ENCODE measurements at regions not wholly inside any gene's neighbourhood (a gene's known extent, or its start where the extent isn't known, plus 50 kb on each side); places are given as distances from the start of the nearest gene placed in this dataset.

GRCh38 chr3:67940210-67940952, 286.0 kb upstream of the SUCLG2 start:
- H2BK120ac ChIP-seq (replicated peaks; ENCODE audit: low read depth, low read length), result no peak overlapping the region
- no peak overlapping the region for H4K8ac ChIP-seq (ENCODE audit: extremely low read depth, insufficient read depth, low read length)
- H3K79me1 ChIP-seq (ENCODE audit: low read depth, low read length), result no peaks in the 10 kb centered on the region
- no peak overlapping the region for H2AFZ ChIP-seq (ENCODE audit: low read length)
- H2AK5ac ChIP-seq (ENCODE audit: low read depth, low read length), result no peak overlapping the region
- H3K18ac ChIP-seq (ENCODE audit: extremely low read depth, low read length), result no peak overlapping the region
- no peak overlapping the region for H4K5ac ChIP-seq (ENCODE audit: insufficient read length, low read depth, low read length)
- CTCF ChIA-PET (ENCODE audit: partially characterized antibody), result interaction anchor here (1.5 to 2.0 kb wide), 2 partner anchors 8 to 17 kb away, joined by 5 to 6 read pairs; no protein-coding TSS in a partner anchor
- H4K20me1 ChIP-seq (replicated peaks in 1 of 2; ENCODE audit: control insufficient read depth in 1 of 2, insufficient read depth in 2 of 2, low read length in 2 of 2), result no peaks in the 10 kb centered on the region
- no peak for DNase-seq (ENCODE audit: low read depth in 1 of 2, low spot score in 2 of 2)
- H3K79me2 ChIP-seq (ENCODE audit: control insufficient read depth in 1 of 2, insufficient read depth in 2 of 2, low read length in 2 of 2), result no peaks in the 10 kb centered on the region
- H3K27me3 ChIP-seq (replicated peaks in 1 of 4; ENCODE audit: control insufficient read depth in 3 of 4, extremely low read depth in 1 of 4, insufficient read depth in 3 of 4, low read length in 3 of 4), result no peaks in the 10 kb centered on the region
- H3K9me3 ChIP-seq (ENCODE audit: insufficient read depth in 2 of 2, low read depth in 1 of 2, low read length in 1 of 2), result 0 out of 4 replicates have a peak, but pooled peaks cover 0 to 4% of the 10 kb centered on the region in 2 experiments
- TF ChIP-seq ASH2L (IDR thresholded peaks at IDR 0.05; ENCODE audit: low read length) (no peak), YY1 (IDR thresholded peaks at IDR 0.05; ENCODE audit: low read depth, low read length) (no peak), CHD1 (IDR thresholded peaks at IDR 0.05; ENCODE audit: low read depth, low read length) (no peak), ZNF274 (IDR thresholded peaks at IDR 0.05; ENCODE audit: borderline replicate concordance, extremely low read depth, low read length) (no peak), RXRA (IDR thresholded peaks at IDR 0.05; ENCODE audit: insufficient read depth, low read depth, low read length) (no peak), POLR2AphosphoS5 (IDR thresholded peaks at IDR 0.05; ENCODE audit: low read depth, low read length) (no peak), BACH1 (IDR thresholded peaks at IDR 0.05; ENCODE audit: low read length) (no peak), CBX5 (IDR thresholded peaks at IDR 0.05; ENCODE audit: low read depth, low read length) (no peak)
- no peak overlapping the region for H3K4me3 ChIP-seq (ENCODE audit: extremely low read depth in 1 of 4, insufficient read depth in 2 of 4, low read depth in 3 of 4, low read length in 4 of 4)
- H2BK15ac ChIP-seq (ENCODE audit: low read length), result no peak overlapping the region
- H3K27ac ChIP-seq (ENCODE audit: low read depth, low read length), result no peak overlapping the region
- no peak overlapping the region for H3K14ac ChIP-seq (ENCODE audit: insufficient read length)
- no peak overlapping the region for H4K91ac ChIP-seq (replicated peaks; ENCODE audit: insufficient read length, low read length)
- no peak overlapping the region for H2BK12ac ChIP-seq (ENCODE audit: low read depth, low read length)
- H3K4me1 ChIP-seq (replicated peaks in 1 of 4; ENCODE audit: control insufficient read depth in 3 of 4, insufficient read depth in 4 of 4, low read length in 3 of 4), result no peaks in the 10 kb centered on the region
- WGBS, 2 experiments (ENCODE audit: extremely low coverage in 1 of 2, insufficient coverage in 1 of 2, insufficient read length in 1 of 2, insufficient replicate concordance in 2 of 2, low coverage in 1 of 2, low lambda C conversion rate in 2 of 2, missing lambda C conversion rate in 1 of 2), result 87% methylated on average over 2 of the region's 2 CpGs; no CpG with 5 or more reads in 1 of the 2 experiments
- H3K4ac ChIP-seq (replicated peaks; ENCODE audit: insufficient read length, low read depth, low read length), result no peak overlapping the region
- H3K9ac ChIP-seq (replicated peaks in 1 of 4; ENCODE audit: extremely low read depth in 1 of 4, low read depth in 3 of 4, low read length in 3 of 4), result no peak overlapping the region
- no peaks in the 10 kb centered on the region for H3K23me2 ChIP-seq (ENCODE audit: low read depth, low read length)
- POLR2A ChIA-PET (ENCODE audit: partially characterized antibody), result no interaction called here
- H2BK5ac ChIP-seq (ENCODE audit: low read depth, low read length), result no peak overlapping the region
- H3K56ac ChIP-seq (replicated peaks; ENCODE audit: insufficient read length, low read depth, low read length), result no peak overlapping the region
- H3K4me2 ChIP-seq (ENCODE audit: insufficient read depth in 1 of 2, low read depth in 2 of 2, low read length in 2 of 2), result no peak overlapping the region
- no peak for FAIRE-seq
- H3K36me3 ChIP-seq (ENCODE audit: control insufficient read depth in 2 of 4, insufficient read depth in 4 of 4, low read length in 3 of 4), result no peaks in the 10 kb centered on the region; a peak in 1 of 8 replicates
- no peak overlapping the region for H2BK20ac ChIP-seq (ENCODE audit: low read length)
- H3K23ac ChIP-seq (ENCODE audit: insufficient read length), result no peak overlapping the region
